ENCODE measurements at regions not wholly inside any gene's neighbourhood (a gene's known extent, or its start where the extent isn't known, plus 50 kb on each side); places are given as distances from the start of the nearest gene placed in this dataset.

- Histone ChIP-seq H3K4me1 (no peaks in the 10 kb centered on the region), H3K4me3 (no peak overlapping the region), H3K9me3 (no peaks in the 10 kb centered on the region), H3K36me3 (no peaks in the 10 kb centered on the region), H3K27ac (no peak overlapping the region), H3K27me3 (no peaks in the 10 kb centered on the region)
- intact Hi-C loops (cut with DNase I), result no loop called here
- 49 to 67% methylated on average over 2 of the region's 2 CpGs for WGBS, 2 donors
- DNase-seq, result no peak
- TF ChIP-seq CTCF (IDR thresholded peaks at IDR 0.05) (no peak), EP300 (IDR thresholded peaks at IDR 0.05) (no peak), POLR2A (IDR thresholded peaks at IDR 0.05) (no peak), POLR2AphosphoS5 (IDR thresholded peaks at IDR 0.05) (no peak)
Observed at GRCh38 chr7:68107968-68108367, 1111.3 kb downstream of the TYW1 start.

- Histone ChIP-seq H3K4me3 (no peak overlapping the region), H3K36me3 (no peaks in the 10 kb centered on the region), H3K27ac (no peak overlapping the region), H3K9me3 (no peaks in the 10 kb centered on the region), H3K27me3 (no peaks in the 10 kb centered on the region), H3K4me1 (no peaks in the 10 kb centered on the region)
- DNase-seq, result no peak
- 68 to 77% methylated on average over 6 of the region's 6 CpGs for WGBS, 2 donors
- TF ChIP-seq CTCF (IDR thresholded peaks at IDR 0.05) (no peak), POLR2AphosphoS5 (IDR thresholded peaks at IDR 0.05) (no peak), POLR2A (IDR thresholded peaks at IDR 0.05) (no peak)
- intact Hi-C loops (cut with DNase I), result no loop called here
Observed at GRCh38 chr7:68109299-68109698, 1112.7 kb downstream of the TYW1 start.

- H3K9me3 ChIP-seq, result peaks cover 0 to 7% (median 5%) of the 10 kb centered on the region in 4 donors
- intact Hi-C loops (cut with DNase I), result no loop called here
- H3K27me3 ChIP-seq, result no peaks in the 10 kb centered on the region
- TF ChIP-seq EP300 (IDR thresholded peaks at IDR 0.05) (no peak), POLR2A (IDR thresholded peaks at IDR 0.05) (no peak), POLR2AphosphoS5 (IDR thresholded peaks at IDR 0.05) (no peak), CTCF (IDR thresholded peaks at IDR 0.05) (no peak)
- DNase-seq, result no peak
- WGBS, 2 donors, result 80 to 89% methylated on average over 5 of the region's 5 CpGs
- H3K4me3 ChIP-seq, result no peak overlapping the region
- H3K27ac ChIP-seq, result no peak overlapping the region
- no peaks in the 10 kb centered on the region for H3K36me3 ChIP-seq
- no peaks in the 10 kb centered on the region for H3K4me1 ChIP-seq
Observed at GRCh38 chr7:68119411-68119810, 1122.8 kb downstream of the TYW1 start.

GRCh38 chr7:68121056-68121455 is 1124.4 kb downstream of the TYW1 start:
- intact Hi-C loops (cut with DNase I), result no loop called here
- TF ChIP-seq CTCF (IDR thresholded peaks at IDR 0.05) (no peak), POLR2AphosphoS5 (IDR thresholded peaks at IDR 0.05) (no peak), EP300 (IDR thresholded peaks at IDR 0.05) (no peak), POLR2A (IDR thresholded peaks at IDR 0.05) (no peak)
- Histone ChIP-seq H3K4me3 (no peak overlapping the region), H3K27me3 (no peaks in the 10 kb centered on the region), H3K27ac (no peak overlapping the region), H3K36me3 (no peaks in the 10 kb centered on the region), H3K4me1 (no peaks in the 10 kb centered on the region), H3K9me3 (peaks cover 0 to 7% (median 5%) of the 10 kb centered on the region in 4 donors)
- no peak for DNase-seq

GRCh38 chr7:68121655-68122054 is 1125.0 kb downstream of the TYW1 start:
- TF ChIP-seq CTCF (IDR thresholded peaks at IDR 0.05) (no peak), POLR2A (IDR thresholded peaks at IDR 0.05) (no peak), POLR2AphosphoS5 (IDR thresholded peaks at IDR 0.05) (no peak), EP300 (IDR thresholded peaks at IDR 0.05) (no peak)
- H3K4me1 ChIP-seq, result no peaks in the 10 kb centered on the region
- 83 to 86% methylated on average over 9 of the region's 9 CpGs for WGBS, 2 donors
- peaks cover 0 to 7% (median 5%) of the 10 kb centered on the region in 4 donors for H3K9me3 ChIP-seq
- no peaks in the 10 kb centered on the region for H3K27me3 ChIP-seq
- intact Hi-C loops (cut with DNase I), result no loop called here
- no peaks in the 10 kb centered on the region for H3K36me3 ChIP-seq
- DNase-seq, result no peak
- H3K27ac ChIP-seq, result no peak overlapping the region
- no peak overlapping the region for H3K4me3 ChIP-seq
